ENCODE measurements at regions not wholly inside any gene's neighbourhood (a gene's known extent, or its start where the extent isn't known, plus 50 kb on each side); places are given as distances from the start of the nearest gene placed in this dataset.

DNA sequence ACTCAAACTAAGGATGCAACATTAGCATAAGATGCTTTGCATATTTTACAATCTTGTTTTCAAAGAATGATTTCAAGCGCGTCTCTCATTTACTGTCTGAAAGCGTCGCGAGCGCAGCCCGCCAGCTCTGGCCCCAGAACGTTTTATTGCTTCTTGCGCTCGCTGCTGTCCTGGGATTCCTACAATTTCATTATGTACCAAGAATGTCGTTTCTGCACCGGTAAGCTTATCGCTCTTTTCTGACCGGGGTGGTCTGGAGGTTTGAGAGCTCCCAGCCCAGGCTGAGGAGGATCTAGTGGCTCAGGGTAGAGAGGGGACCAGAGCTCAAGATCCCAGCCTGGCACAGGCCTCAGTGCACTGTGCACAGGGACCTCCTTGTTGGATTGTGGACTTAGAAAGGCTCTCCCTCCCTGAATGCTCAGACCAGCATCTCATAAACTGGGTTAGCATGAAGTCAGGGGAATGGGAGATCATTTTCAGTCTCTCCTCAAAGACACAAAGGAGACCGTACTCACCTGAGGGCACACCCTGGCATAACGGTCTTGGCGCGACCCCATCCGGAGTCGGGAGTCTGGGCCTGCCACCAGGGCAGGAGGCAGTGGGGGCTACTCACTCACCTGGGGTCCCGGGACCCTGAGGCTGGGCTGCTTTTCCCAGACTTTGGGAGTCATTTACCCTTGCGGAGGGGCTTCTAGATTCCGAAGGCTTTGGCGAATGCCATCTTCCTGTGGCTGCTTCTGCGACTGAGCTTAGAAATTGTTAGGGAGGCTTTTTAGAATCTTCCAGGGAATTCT lies 817.4 kb downstream of the BRD1 start:
- Mint-ChIP-seq H3K36me3 (ENCODE audit: low read depth) (no peaks in the 10 kb centered on the region), H3K9me3 (no peaks in the 10 kb centered on the region), H3K27me3 (ENCODE audit: insufficient read depth, low read depth, poor library complexity) (peaks cover 6% of the 10 kb centered on the region), H3K4me3 (no peak overlapping the region), H3K4me1 (0 out of 3 replicates have a peak, but pooled peaks cover 2% of the 10 kb centered on the region), H3K27ac (no peak overlapping the region)
- Histone ChIP-seq H3K27ac (ENCODE audit: low read depth) (no peak overlapping the region), H3F3A (replicated peaks; ENCODE audit: low read depth) (no peaks in the 10 kb centered on the region), H3K4me2 (no peak overlapping the region), H3K79me2 (replicated peaks; ENCODE audit: insufficient read depth) (no peaks in the 10 kb centered on the region), H3K4me3 (no peak overlapping the region), H3K4me1 (ENCODE audit: insufficient read depth) (no peaks in the 10 kb centered on the region), H3K9me2 (ENCODE audit: insufficient read depth) (no peaks in the 10 kb centered on the region), H3K36me3 (ENCODE audit: insufficient read depth) (peaks cover 4% of the 10 kb centered on the region; the same call in 1 of the 2 replicates), H3K27me3 (ENCODE audit: insufficient read depth) (no peaks in the 10 kb centered on the region), H4K20me1 (replicated peaks; ENCODE audit: insufficient read depth) (no peaks in the 10 kb centered on the region), H2AFZ (no peak overlapping the region)
- TF ChIP-seq, protein P1, sequence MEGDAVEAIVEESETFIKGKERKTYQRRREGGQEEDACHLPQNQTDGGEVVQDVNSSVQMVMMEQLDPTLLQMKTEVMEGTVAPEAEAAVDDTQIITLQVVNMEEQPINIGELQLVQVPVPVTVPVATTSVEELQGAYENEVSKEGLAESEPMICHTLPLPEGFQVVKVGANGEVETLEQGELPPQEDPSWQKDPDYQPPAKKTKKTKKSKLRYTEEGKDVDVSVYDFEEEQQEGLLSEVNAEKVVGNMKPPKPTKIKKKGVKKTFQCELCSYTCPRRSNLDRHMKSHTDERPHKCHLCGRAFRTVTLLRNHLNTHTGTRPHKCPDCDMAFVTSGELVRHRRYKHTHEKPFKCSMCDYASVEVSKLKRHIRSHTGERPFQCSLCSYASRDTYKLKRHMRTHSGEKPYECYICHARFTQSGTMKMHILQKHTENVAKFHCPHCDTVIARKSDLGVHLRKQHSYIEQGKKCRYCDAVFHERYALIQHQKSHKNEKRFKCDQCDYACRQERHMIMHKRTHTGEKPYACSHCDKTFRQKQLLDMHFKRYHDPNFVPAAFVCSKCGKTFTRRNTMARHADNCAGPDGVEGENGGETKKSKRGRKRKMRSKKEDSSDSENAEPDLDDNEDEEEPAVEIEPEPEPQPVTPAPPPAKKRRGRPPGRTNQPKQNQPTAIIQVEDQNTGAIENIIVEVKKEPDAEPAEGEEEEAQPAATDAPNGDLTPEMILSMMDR (conservative IDR thresholded peaks at IDR 0.05; ENCODE audit: low read depth in 2 of 2): no peak
- TF ChIP-seq JUNB (IDR thresholded peaks at IDR 0.05; ENCODE audit: unreplicated experiment): no peak
- no peak for TF ChIP-seq STAT1 (IDR thresholded peaks at IDR 0.05; ENCODE audit: unreplicated experiment)
- TF ChIP-seq, protein P2, sequence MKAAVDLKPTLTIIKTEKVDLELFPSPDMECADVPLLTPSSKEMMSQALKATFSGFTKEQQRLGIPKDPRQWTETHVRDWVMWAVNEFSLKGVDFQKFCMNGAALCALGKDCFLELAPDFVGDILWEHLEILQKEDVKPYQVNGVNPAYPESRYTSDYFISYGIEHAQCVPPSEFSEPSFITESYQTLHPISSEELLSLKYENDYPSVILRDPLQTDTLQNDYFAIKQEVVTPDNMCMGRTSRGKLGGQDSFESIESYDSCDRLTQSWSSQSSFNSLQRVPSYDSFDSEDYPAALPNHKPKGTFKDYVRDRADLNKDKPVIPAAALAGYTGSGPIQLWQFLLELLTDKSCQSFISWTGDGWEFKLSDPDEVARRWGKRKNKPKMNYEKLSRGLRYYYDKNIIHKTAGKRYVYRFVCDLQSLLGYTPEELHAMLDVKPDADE (IDR thresholded peaks at IDR 0.05): no peak
- TF ChIP-seq, protein P3, sequence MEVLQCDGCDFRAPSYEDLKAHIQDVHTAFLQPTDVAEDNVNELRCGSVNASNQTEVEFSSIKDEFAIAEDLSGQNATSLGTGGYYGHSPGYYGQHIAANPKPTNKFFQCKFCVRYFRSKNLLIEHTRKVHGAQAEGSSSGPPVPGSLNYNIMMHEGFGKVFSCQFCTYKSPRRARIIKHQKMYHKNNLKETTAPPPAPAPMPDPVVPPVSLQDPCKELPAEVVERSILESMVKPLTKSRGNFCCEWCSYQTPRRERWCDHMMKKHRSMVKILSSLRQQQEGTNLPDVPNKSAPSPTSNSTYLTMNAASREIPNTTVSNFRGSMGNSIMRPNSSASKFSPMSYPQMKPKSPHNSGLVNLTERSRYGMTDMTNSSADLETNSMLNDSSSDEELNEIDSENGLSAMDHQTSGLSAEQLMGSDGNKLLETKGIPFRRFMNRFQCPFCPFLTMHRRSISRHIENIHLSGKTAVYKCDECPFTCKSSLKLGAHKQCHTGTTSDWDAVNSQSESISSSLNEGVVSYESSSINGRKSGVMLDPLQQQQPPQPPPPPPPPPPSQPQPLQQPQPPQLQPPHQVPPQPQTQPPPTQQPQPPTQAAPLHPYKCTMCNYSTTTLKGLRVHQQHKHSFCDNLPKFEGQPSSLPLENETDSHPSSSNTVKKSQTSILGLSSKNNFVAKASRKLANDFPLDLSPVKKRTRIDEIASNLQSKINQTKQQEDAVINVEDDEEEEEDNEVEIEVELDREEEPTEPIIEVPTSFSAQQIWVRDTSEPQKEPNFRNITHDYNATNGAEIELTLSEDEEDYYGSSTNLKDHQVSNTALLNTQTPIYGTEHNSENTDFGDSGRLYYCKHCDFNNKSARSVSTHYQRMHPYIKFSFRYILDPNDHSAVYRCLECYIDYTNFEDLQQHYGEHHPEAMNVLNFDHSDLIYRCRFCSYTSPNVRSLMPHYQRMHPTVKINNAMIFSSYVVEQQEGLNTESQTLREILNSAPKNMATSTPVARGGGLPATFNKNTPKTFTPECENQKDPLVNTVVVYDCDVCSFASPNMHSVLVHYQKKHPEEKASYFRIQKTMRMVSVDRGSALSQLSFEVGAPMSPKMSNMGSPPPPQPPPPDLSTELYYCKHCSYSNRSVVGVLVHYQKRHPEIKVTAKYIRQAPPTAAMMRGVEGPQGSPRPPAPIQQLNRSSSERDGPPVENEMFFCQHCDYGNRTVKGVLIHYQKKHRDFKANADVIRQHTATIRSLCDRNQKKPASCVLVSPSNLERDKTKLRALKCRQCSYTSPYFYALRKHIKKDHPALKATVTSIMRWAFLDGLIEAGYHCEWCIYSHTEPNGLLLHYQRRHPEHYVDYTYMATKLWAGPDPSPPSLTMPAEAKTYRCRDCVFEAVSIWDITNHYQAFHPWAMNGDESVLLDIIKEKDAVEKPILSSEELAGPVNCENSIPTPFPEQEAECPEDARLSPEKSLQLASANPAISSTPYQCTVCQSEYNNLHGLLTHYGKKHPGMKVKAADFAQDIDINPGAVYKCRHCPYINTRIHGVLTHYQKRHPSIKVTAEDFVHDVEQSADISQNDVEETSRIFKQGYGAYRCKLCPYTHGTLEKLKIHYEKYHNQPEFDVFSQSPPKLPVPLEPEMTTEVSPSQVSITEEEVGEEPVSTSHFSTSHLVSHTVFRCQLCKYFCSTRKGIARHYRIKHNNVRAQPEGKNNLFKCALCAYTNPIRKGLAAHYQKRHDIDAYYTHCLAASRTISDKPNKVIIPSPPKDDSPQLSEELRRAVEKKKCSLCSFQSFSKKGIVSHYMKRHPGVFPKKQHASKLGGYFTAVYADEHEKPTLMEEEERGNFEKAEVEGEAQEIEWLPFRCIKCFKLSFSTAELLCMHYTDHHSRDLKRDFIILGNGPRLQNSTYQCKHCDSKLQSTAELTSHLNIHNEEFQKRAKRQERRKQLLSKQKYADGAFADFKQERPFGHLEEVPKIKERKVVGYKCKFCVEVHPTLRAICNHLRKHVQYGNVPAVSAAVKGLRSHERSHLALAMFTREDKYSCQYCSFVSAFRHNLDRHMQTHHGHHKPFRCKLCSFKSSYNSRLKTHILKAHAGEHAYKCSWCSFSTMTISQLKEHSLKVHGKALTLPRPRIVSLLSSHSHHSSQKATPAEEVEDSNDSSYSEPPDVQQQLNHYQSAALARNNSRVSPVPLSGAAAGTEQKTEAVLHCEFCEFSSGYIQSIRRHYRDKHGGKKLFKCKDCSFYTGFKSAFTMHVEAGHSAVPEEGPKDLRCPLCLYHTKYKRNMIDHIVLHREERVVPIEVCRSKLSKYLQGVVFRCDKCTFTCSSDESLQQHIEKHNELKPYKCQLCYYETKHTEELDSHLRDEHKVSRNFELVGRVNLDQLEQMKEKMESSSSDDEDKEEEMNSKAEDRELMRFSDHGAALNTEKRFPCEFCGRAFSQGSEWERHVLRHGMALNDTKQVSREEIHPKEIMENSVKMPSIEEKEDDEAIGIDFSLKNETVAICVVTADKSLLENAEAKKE (CRISPR knock-in tag; IDR thresholded peaks at IDR 0.05): no peak
- TF ChIP-seq POLR2AphosphoS5 (IDR thresholded peaks at IDR 0.05; ENCODE audit: low read depth): no peak
- no peak for TF ChIP-seq EZH2phosphoT487 (IDR thresholded peaks at IDR 0.05; ENCODE audit: unreplicated experiment)
- TF ChIP-seq NANOG (IDR thresholded peaks at IDR 0.05; ENCODE audit: borderline replicate concordance): no peak
- no peak for TF ChIP-seq EZH2 (IDR thresholded peaks at IDR 0.05; ENCODE audit: low read depth, unreplicated experiment)
- TF ChIP-seq, protein P4, sequence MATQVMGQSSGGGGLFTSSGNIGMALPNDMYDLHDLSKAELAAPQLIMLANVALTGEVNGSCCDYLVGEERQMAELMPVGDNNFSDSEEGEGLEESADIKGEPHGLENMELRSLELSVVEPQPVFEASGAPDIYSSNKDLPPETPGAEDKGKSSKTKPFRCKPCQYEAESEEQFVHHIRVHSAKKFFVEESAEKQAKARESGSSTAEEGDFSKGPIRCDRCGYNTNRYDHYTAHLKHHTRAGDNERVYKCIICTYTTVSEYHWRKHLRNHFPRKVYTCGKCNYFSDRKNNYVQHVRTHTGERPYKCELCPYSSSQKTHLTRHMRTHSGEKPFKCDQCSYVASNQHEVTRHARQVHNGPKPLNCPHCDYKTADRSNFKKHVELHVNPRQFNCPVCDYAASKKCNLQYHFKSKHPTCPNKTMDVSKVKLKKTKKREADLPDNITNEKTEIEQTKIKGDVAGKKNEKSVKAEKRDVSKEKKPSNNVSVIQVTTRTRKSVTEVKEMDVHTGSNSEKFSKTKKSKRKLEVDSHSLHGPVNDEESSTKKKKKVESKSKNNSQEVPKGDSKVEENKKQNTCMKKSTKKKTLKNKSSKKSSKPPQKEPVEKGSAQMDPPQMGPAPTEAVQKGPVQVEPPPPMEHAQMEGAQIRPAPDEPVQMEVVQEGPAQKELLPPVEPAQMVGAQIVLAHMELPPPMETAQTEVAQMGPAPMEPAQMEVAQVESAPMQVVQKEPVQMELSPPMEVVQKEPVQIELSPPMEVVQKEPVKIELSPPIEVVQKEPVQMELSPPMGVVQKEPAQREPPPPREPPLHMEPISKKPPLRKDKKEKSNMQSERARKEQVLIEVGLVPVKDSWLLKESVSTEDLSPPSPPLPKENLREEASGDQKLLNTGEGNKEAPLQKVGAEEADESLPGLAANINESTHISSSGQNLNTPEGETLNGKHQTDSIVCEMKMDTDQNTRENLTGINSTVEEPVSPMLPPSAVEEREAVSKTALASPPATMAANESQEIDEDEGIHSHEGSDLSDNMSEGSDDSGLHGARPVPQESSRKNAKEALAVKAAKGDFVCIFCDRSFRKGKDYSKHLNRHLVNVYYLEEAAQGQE (IDR thresholded peaks at IDR 0.05; ENCODE audit: unreplicated experiment): no peak
- TF ChIP-seq CREB1 (CRISPR knock-in tag; IDR thresholded peaks at IDR 0.05; ENCODE audit: low read depth): no peak
- no peak for TF ChIP-seq ZNF331 (CRISPR knock-in tag; IDR thresholded peaks at IDR 0.05; ENCODE audit: low read depth)
- TF ChIP-seq ZNF114 (CRISPR knock-in tag; IDR thresholded peaks at IDR 0.05): no peak
- no peak for DNase-seq (ENCODE audit: low spot score)
- ATAC-seq: no peak

Data from GM23338 (cell line).